GM11168 (cell line): ENCODE measurements at regions not wholly inside any gene's neighbourhood (a gene's known extent, or its start where the extent isn't known, plus 50 kb on each side); places are given as distances from the start of the nearest gene placed in this dataset.
"Not testable (repeated sequence)": the region's sequence is repeated elsewhere in the genome, so short reads cannot be mapped to it uniquely, and the experiment has no call there.

Experiments used
- in situ Hi-C: fragments of 300-500 bp; cut with MboI; formaldehyde crosslinking; loops from one replicate; pipeline ENCODE4 v1.12.0; 2022; ENCODE audit warnings: low sequenced_read_pairs; ENCODE audit not compliant: unreplicated experiment

GRCh38 chr4:147094238-147094637 is 148.6 kb upstream of the TTC29 start:
- in situ Hi-C loops = loop anchor here (10.0 kb wide), 1 partner anchor 79 kb away; no protein-coding TSS in a partner anchor

- in situ Hi-C loops = loop anchor here (10.0 kb wide), 1 partner anchor 82 kb away; no protein-coding TSS in a partner anchor
Measured at GRCh38 chr4:147096667-147097604, 151.3 kb upstream of the TTC29 start.

GRCh38 chr4:147101678-147102077 is 156.0 kb upstream of the TTC29 start:
- in situ Hi-C loops = loop anchor here (5.0 kb wide), 1 partner anchor 864 kb away; no protein-coding TSS in a partner anchor

GRCh38 chr4:147102596-147102995 is 156.9 kb upstream of the TTC29 start:
- in situ Hi-C loops = loop anchor here (5.0 kb wide), 1 partner anchor 865 kb away; no protein-coding TSS in a partner anchor

- in situ Hi-C loops = loop anchor here (5.0 kb wide), 1 partner anchor 866 kb away; no protein-coding TSS in a partner anchor
Measured at GRCh38 chr4:147103403-147103946, 157.8 kb upstream of the TTC29 start.

GRCh38 chr4:147104768-147105167 is 159.1 kb upstream of the TTC29 start:
- in situ Hi-C loops = loop anchor here (5.0 kb wide), 1 partner anchor 867 kb away; no protein-coding TSS in a partner anchor

GRCh38 chr4:147108409-147108808 is 162.7 kb upstream of the TTC29 start:
- in situ Hi-C loops = no loop called here

- in situ Hi-C loops = no loop called here
Measured at GRCh38 chr4:147109800-147110199, 164.1 kb upstream of the TTC29 start.

GRCh38 chr4:147110473-147111367 is 165.1 kb upstream of the TTC29 start:
- in situ Hi-C loops = no loop called here

GRCh38 chr4:147112196-147112595 is 166.5 kb upstream of the TTC29 start:
- in situ Hi-C loops = not testable (repeated sequence)

- in situ Hi-C loops = no loop called here
Measured at GRCh38 chr4:147117431-147117830, 171.8 kb upstream of the TTC29 start.

GRCh38 chr4:147118528-147118927 is 172.9 kb upstream of the TTC29 start:
- in situ Hi-C loops = no loop called here

- in situ Hi-C loops = no loop called here
Measured at GRCh38 chr4:147122685-147123084, 177.0 kb upstream of the TTC29 start.

GRCh38 chr4:147123146-147123545 is 177.5 kb upstream of the TTC29 start:
- in situ Hi-C loops = no loop called here

- in situ Hi-C loops = no loop called here
Measured at GRCh38 chr4:147128787-147129186, 183.1 kb upstream of the TTC29 start.

GRCh38 chr4:147129687-147130086 is 184.0 kb upstream of the TTC29 start:
- in situ Hi-C loops = no loop called here

- in situ Hi-C loops = no loop called here
Measured at GRCh38 chr4:147134536-147135210, 189.0 kb upstream of the TTC29 start.

- in situ Hi-C loops = no loop called here
Measured at GRCh38 chr4:147136310-147136709, 190.6 kb upstream of the TTC29 start.

- in situ Hi-C loops = no loop called here
Measured at GRCh38 chr4:147136751-147137150, 191.1 kb upstream of the TTC29 start.

- in situ Hi-C loops = no loop called here
Measured at GRCh38 chr4:147137280-147137679, 191.6 kb upstream of the TTC29 start.
